H9 (cell line): ENCODE measurements at regions not wholly inside any gene's neighbourhood (a gene's known extent, or its start where the extent isn't known, plus 50 kb on each side); places are given as distances from the start of the nearest gene placed in this dataset.

ENCODE experiments used
- DNase-seq: peaks from one replicate; pipeline ENCODE4 v3.0.0-alpha.2; 2017
- H2AFZ ChIP-seq: one replicate; pipeline ENCODE4 v1.6.1; 2013; ENCODE audit warnings: mild to moderate bottlenecking, low read length, control low read depth, moderate library complexity
- H2AK5ac ChIP-seq: 2 replicates; pipeline ENCODE4 v1.6.1; 2013; ENCODE audit warnings: low read length, control low read depth, mixed read lengths; ENCODE audit not compliant: insufficient read length
- H2BK120ac ChIP-seq: one replicate; pipeline ENCODE4 v1.6.1; 2013; ENCODE audit warnings: low read depth, mild to moderate bottlenecking, low read length, control low read depth, inconsistent platforms; ENCODE audit not compliant: poor library complexity, severe bottlenecking
- H2BK12ac ChIP-seq: 2 replicates; pipeline ENCODE4 v1.6.1; 2013; ENCODE audit warnings: low read length, control low read depth, mixed read lengths, low read depth; ENCODE audit not compliant: insufficient read length
- H2BK15ac ChIP-seq: 2 replicates; pipeline ENCODE4 v1.6.1; 2013; ENCODE audit warnings: low read depth, low read length, control low read depth
- H2BK20ac ChIP-seq: one replicate; pipeline ENCODE4 v1.6.1; 2013; ENCODE audit warnings: low read depth, mild to moderate bottlenecking, low read length, control low read depth, inconsistent platforms; ENCODE audit not compliant: poor library complexity, severe bottlenecking
- H2BK5ac ChIP-seq: 2 replicates; pipeline ENCODE4 v1.6.1; 2013; ENCODE audit warnings: low read length, control low read depth, mixed read lengths; ENCODE audit not compliant: insufficient read length
- H3K14ac ChIP-seq: 2 replicates; pipeline ENCODE4 v1.6.1; 2013; ENCODE audit warnings: low read length, control low read depth; ENCODE audit not compliant: insufficient read depth
- H3K18ac ChIP-seq: 2 replicates; pipeline ENCODE4 v1.6.1; 2013; ENCODE audit warnings: low read depth, mild to moderate bottlenecking, mixed read lengths, low read length, control low read depth; ENCODE audit not compliant: insufficient read length
- H3K23ac ChIP-seq: 2 replicates; pipeline ENCODE4 v1.6.1; 2013; ENCODE audit warnings: low read length, control low read depth, mixed read lengths, low read depth; ENCODE audit not compliant: insufficient read length
- H3K23me2 ChIP-seq: 2 replicates; pipeline ENCODE4 v1.6.1; 2013; ENCODE audit warnings: low read depth, mild to moderate bottlenecking, mixed read lengths, low read length, control low read depth; ENCODE audit not compliant: insufficient read length, poor library complexity, severe bottlenecking
- H3K27ac ChIP-seq: 2 replicates; pipeline ENCODE4 v1.5.1; 2013; ENCODE audit warnings: low read length, control low read depth, mixed read lengths, low read depth; ENCODE audit not compliant: insufficient read length
- H3K27me3 ChIP-seq: 2 replicates; pipeline ENCODE4 v1.6.1; 2013; ENCODE audit warnings: low read length, control low read depth, inconsistent platforms; ENCODE audit not compliant: insufficient read depth
- H3K4ac ChIP-seq: 2 replicates; pipeline ENCODE4 v1.6.1; 2013; ENCODE audit warnings: low read depth, mild to moderate bottlenecking, control low read depth, inconsistent platforms, low read length, moderate library complexity
- H3K4me1 ChIP-seq: 2 replicates; pipeline ENCODE4 v1.6.1; 2013; ENCODE audit warnings: low read length, control low read depth, inconsistent platforms; ENCODE audit not compliant: insufficient read depth
- H3K4me2 ChIP-seq: 2 replicates; pipeline ENCODE4 v1.6.1; 2013; ENCODE audit warnings: low read length, control low read depth, mixed read lengths; ENCODE audit not compliant: insufficient read length, insufficient read depth
- H3K56ac ChIP-seq: 2 replicates; pipeline ENCODE4 v1.6.1; 2013; ENCODE audit warnings: low read depth, mild to moderate bottlenecking, mixed read lengths, low read length, control low read depth; ENCODE audit not compliant: insufficient read length
- H3K79me1 ChIP-seq: 2 replicates; pipeline ENCODE4 v1.6.1; 2013; ENCODE audit warnings: low read depth, mild to moderate bottlenecking, moderate library complexity, low read length, control low read depth, inconsistent platforms; ENCODE audit not compliant: insufficient read depth, poor library complexity, severe bottlenecking
- H3K79me2 ChIP-seq: 2 replicates; pipeline ENCODE4 v1.6.1; 2013; ENCODE audit warnings: low read length, control low read depth, inconsistent platforms; ENCODE audit not compliant: insufficient read depth
- H3K9ac ChIP-seq: 2 replicates; pipeline ENCODE4 v1.6.1; 2013; ENCODE audit warnings: low read length, control low read depth, mixed read lengths; ENCODE audit not compliant: insufficient read length; ENCODE audit errors: extremely low read depth
- H3K9me3 ChIP-seq: one replicate; pipeline ENCODE4 v1.6.1; 2013; ENCODE audit warnings: low read depth, low read length, inconsistent platforms; ENCODE audit not compliant: control insufficient read depth
- H3T11ph ChIP-seq: one replicate; pipeline ENCODE4 v1.6.1; 2013; ENCODE audit warnings: mild to moderate bottlenecking, low read length, control low read depth, inconsistent platforms
- H4K20me1 ChIP-seq: one replicate; pipeline ENCODE4 v1.6.1; 2013; ENCODE audit not compliant: control insufficient read depth, insufficient read length, insufficient read depth
- H4K5ac ChIP-seq: 2 replicates; pipeline ENCODE4 v1.6.1; 2013; ENCODE audit warnings: low read depth, mild to moderate bottlenecking, mixed read lengths, low read length, control low read depth; ENCODE audit not compliant: insufficient read length
- H4K8ac ChIP-seq: replicated peaks from 2 replicates; pipeline ENCODE4 v1.6.1; 2013; ENCODE audit warnings: low read length, control low read depth, mixed read lengths, low read depth; ENCODE audit not compliant: insufficient read length
- H4K91ac ChIP-seq: 2 replicates; pipeline ENCODE4 v1.6.1; 2013; ENCODE audit warnings: low read depth, mild to moderate bottlenecking, moderate library complexity, mixed read lengths, low read length, control low read depth; ENCODE audit not compliant: insufficient read length
- H3K27ac Mint-ChIP-seq, 3 experiments: 2 replicates in 2 of 3; 3 replicates in 1 of 3; pipeline ENCODE4 v1.8.0; 2020 to 2021; ENCODE audit warnings: mixed read lengths in 3 of 3, mild to moderate bottlenecking in 1 of 3, moderate library complexity in 1 of 3
- H3K27me3 Mint-ChIP-seq: 2 replicates; pipeline ENCODE4 v1.8.0; 2021; ENCODE audit warnings: low read depth, mild to moderate bottlenecking, moderate library complexity, mixed read lengths
- H3K36me3 Mint-ChIP-seq, 3 experiments: 2 replicates in 2 of 3; 3 replicates in 1 of 3; pipeline ENCODE4 v1.8.0; 2020 to 2021; ENCODE audit warnings: low read depth in 3 of 3, mixed read lengths in 3 of 3; ENCODE audit not compliant: insufficient read depth in 1 of 3
- H3K4me1 Mint-ChIP-seq, 2 experiments: 2 replicates each; pipeline ENCODE4 v1.8.0; 2020; ENCODE audit warnings: mixed read lengths in 2 of 2
- H3K4me3 Mint-ChIP-seq, 2 experiments: 2 replicates in 1 of 2; 3 replicates in 1 of 2; pipeline ENCODE4 v1.8.0; 2020 to 2021; ENCODE audit warnings: mild to moderate bottlenecking in 2 of 2, mixed read lengths in 2 of 2, moderate library complexity in 1 of 2
- H3K9me3 Mint-ChIP-seq, 2 experiments: 2 replicates in 1 of 2; 3 replicates in 1 of 2; pipeline ENCODE4 v1.8.0; 2020; ENCODE audit warnings: mild to moderate bottlenecking in 2 of 2, mixed read lengths in 2 of 2, moderate library complexity in 1 of 2
- WGBS: extraction: QIAGEN DNeasy Blood & Tissue Kit; methylation state at CpG from one replicate; pipeline ENCODE4 v1.1.7; 2013; ENCODE audit warnings: missing lambda C conversion rate, low lambda C conversion rate, mixed read lengths; ENCODE audit not compliant: insufficient read length; ENCODE audit errors: extremely low coverage; 5-methylcytosine and 5-hydroxymethylcytosine counted together
- TF ChIP-seq, protein P1 (sequence below): fragments of 200-600 bp; sonication (generic); conservative IDR thresholded peaks from 3 replicates; pipeline ENCODE4 v1.8.0; 2021; ENCODE audit warnings: antibody characterized with exemption, mild to moderate bottlenecking

DNA sequence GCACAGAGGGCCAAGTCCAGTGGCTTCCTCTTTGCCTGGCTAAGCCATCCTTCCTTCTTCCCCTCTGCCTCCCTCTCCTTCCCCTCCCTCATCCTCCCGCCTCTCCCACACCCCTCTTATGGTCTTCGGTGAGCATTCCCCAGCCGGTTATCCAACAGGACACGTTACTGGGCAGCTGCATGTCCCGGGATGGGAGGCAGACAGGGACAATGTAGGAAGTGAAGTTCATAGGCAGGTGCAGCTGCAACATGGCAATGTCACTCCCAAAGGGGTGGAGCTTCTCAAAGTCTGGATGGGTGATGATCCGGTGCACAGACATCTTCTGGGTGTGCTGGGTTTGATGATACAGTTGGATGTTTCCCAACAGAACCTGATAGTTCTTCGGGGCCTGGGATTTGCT is 71.4 kb upstream of the SPTLC1 start:
- TF ChIP-seq, protein P1, sequence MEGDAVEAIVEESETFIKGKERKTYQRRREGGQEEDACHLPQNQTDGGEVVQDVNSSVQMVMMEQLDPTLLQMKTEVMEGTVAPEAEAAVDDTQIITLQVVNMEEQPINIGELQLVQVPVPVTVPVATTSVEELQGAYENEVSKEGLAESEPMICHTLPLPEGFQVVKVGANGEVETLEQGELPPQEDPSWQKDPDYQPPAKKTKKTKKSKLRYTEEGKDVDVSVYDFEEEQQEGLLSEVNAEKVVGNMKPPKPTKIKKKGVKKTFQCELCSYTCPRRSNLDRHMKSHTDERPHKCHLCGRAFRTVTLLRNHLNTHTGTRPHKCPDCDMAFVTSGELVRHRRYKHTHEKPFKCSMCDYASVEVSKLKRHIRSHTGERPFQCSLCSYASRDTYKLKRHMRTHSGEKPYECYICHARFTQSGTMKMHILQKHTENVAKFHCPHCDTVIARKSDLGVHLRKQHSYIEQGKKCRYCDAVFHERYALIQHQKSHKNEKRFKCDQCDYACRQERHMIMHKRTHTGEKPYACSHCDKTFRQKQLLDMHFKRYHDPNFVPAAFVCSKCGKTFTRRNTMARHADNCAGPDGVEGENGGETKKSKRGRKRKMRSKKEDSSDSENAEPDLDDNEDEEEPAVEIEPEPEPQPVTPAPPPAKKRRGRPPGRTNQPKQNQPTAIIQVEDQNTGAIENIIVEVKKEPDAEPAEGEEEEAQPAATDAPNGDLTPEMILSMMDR = no peak
- no CpG with 5 or more reads among the region's 7 CpGs for WGBS
- H2BK20ac ChIP-seq = no peak overlapping the region
- H4K5ac ChIP-seq = no peak overlapping the region
- H2BK15ac ChIP-seq = no peak overlapping the region
- H3K23me2 ChIP-seq = no peaks in the 10 kb centered on the region
- H3K79me2 ChIP-seq = no peaks in the 10 kb centered on the region
- H3K79me1 ChIP-seq = no peaks in the 10 kb centered on the region
- no peak overlapping the region for H2BK120ac ChIP-seq
- H2BK5ac ChIP-seq = no peak overlapping the region
- H3K9me3 ChIP-seq = no peaks in the 10 kb centered on the region
- DNase-seq = no peak
- 0 out of 7 replicates have a peak, but pooled peaks cover 0 to 3% (median 0%) of the 10 kb centered on the region in 3 experiments for H3K36me3 Mint-ChIP-seq
- no peak overlapping the region for H3K14ac ChIP-seq
- H3K9me3 Mint-ChIP-seq = peaks cover 3 to 6% of the 10 kb centered on the region in 2 experiments; a peak in 3 of 5 replicates
- no peak overlapping the region for H4K8ac ChIP-seq
- no peak overlapping the region for H3K27ac ChIP-seq
- no peak overlapping the region for H2BK12ac ChIP-seq
- no peak overlapping the region for H3T11ph ChIP-seq
- H3K4me1 Mint-ChIP-seq = peaks cover 2 to 7% of the 10 kb centered on the region in 2 experiments; a peak in 3 of 4 replicates
- H3K4me2 ChIP-seq = no peak overlapping the region
- no peak overlapping the region for H2AK5ac ChIP-seq
- no peak overlapping the region for H3K27ac Mint-ChIP-seq
- no peak overlapping the region for H2AFZ ChIP-seq
- H3K23ac ChIP-seq = no peak overlapping the region
- H3K9ac ChIP-seq = no peak overlapping the region
- no peak overlapping the region for H4K91ac ChIP-seq
- H3K4ac ChIP-seq = no peak overlapping the region
- H3K56ac ChIP-seq = no peak overlapping the region
- no peak overlapping the region for H3K18ac ChIP-seq
- no peaks in the 10 kb centered on the region for H3K4me1 ChIP-seq
- no peaks in the 10 kb centered on the region for H4K20me1 ChIP-seq
- peaks cover 4% of the 10 kb centered on the region; the same call in 1 of the 2 replicates for H3K27me3 Mint-ChIP-seq
- no peaks in the 10 kb centered on the region for H3K27me3 ChIP-seq
- no peak overlapping the region for H3K4me3 Mint-ChIP-seq
